ENCODE measurements at regions not wholly inside any gene's neighbourhood (a gene's known extent, or its start where the extent isn't known, plus 50 kb on each side); places are given as distances from the start of the nearest gene placed in this dataset.

- Mint-ChIP-seq H3K4me3 (no peak overlapping the region), H3K27me3 (no peaks in the 10 kb centered on the region), H3K4me1 (no peaks in the 10 kb centered on the region), H3K9me3 (peaks cover 0 to 3% of the 10 kb centered on the region in 2 donors), H3K36me3 (no peaks in the 10 kb centered on the region), H3K27ac (no peak overlapping the region)
- no peak for DNase-seq
- ATAC-seq (replicated peaks): no peak
Observed at GRCh38 chr12:40569626-40570179, 122.5 kb upstream of the CNTN1 start.

DNA sequence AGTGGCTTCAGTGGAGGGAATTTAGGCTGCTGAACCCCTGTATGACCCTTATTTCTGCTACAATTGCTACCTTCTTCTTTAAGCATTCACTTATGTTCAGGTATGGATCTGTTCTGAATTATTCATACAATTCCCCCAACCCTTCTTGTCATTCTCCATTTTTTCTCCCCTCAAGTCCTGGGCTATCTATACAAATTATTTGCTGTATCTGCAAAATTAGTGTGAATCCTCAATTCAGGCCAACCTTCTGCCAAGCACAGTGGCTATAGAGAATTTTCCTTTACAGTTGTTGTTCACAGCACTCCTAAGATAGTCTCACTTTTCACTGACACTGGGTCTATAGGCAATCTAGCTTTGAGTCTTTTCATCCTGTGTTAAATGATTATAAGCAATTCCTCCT is 119.2 kb upstream of the CNTN1 start:
- DNase-seq (no peak), ATAC-seq (replicated peaks) (no peak)
- Mint-ChIP-seq H3K9me3 (peaks cover 3 to 6% of the 10 kb centered on the region in 2 donors), H3K36me3 (no peaks in the 10 kb centered on the region), H3K27ac (no peak overlapping the region), H3K4me1 (no peaks in the 10 kb centered on the region), H3K27me3 (no peaks in the 10 kb centered on the region), H3K4me3 (no peak overlapping the region)

DNA sequence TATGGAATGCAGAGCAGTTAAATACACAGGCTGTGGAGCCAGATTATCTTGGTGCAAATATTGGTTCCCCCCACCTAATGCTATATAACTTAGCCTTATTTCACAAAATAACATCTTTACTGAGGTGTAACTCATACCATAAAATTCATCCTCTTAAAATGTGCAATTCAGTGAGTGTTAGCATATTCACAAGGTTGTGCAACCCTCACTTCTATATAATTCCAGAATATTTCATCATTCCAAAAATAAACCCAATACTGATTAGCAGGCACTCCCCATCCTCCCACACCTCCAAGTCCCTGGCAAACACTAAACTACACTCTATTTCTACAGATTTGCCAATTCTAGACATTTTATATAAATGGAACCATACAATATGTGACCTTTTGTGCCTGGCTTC is 116.3 kb upstream of the CNTN1 start:
- ATAC-seq (replicated peaks) (no peak), DNase-seq (no peak)
- Mint-ChIP-seq H3K36me3 (peaks cover 0 to under 1% of the 10 kb centered on the region in 2 donors), H3K4me1 (no peaks in the 10 kb centered on the region), H3K4me3 (no peak overlapping the region), H3K27me3 (no peaks in the 10 kb centered on the region), H3K27ac (no peak overlapping the region), H3K9me3 (peaks cover 4 to 14% of the 10 kb centered on the region in 2 donors)

DNA sequence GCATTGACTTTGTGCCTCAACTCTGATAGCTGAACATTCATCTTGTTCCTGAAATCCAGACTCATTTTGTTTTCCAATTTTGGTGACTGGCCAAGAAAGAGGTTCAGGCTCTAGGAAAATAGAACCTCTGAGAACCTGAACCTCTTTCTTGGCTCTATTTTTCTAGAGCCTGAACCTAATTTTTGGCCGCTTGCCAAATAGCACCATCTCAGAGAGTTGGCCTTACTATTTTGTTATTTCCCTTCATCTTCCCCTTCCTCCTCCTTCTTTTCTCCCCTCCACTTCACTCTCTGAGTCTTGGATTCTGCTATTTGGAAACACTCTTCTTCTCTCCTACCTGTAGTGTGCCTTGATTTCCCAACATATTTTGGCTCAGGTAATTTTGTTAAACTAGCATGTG is 114.4 kb upstream of the CNTN1 start:
- ATAC-seq (replicated peaks) (no peak), DNase-seq (no peak)
- H3K4me1 Mint-ChIP-seq: no peaks in the 10 kb centered on the region
- H3K27ac Mint-ChIP-seq: no peak overlapping the region
- peaks cover 14 to 30% of the 10 kb centered on the region in 2 donors for H3K9me3 Mint-ChIP-seq
- no peaks in the 10 kb centered on the region for H3K27me3 Mint-ChIP-seq
- no peak overlapping the region for H3K4me3 Mint-ChIP-seq
- H3K36me3 Mint-ChIP-seq: peaks cover 2 to 5% of the 10 kb centered on the region in 2 donors

DNA sequence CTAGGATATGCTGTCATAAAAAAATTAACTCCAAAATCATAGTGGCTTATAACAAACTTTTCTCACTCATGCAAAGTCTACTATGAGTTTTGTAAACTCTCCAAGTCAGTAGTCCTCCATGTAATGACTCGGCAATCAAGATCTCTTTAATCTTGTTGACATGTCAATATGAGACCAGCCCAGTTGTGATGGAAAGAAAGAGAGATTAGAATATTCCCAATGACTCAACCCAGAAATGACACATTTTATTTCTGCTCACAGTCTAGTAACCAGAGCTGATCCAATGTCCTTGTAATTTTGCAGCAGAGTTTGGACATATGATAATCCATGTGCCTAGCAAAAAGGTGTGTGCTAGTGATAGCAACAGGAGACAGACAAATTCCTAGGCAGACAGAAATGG is 112.6 kb upstream of the CNTN1 start:
- ATAC-seq (replicated peaks) (no peak), DNase-seq (no peak)
- H3K27me3 Mint-ChIP-seq: no peaks in the 10 kb centered on the region
- H3K4me3 Mint-ChIP-seq: no peak overlapping the region
- no peak overlapping the region for H3K27ac Mint-ChIP-seq
- peaks cover 14 to 30% of the 10 kb centered on the region in 2 donors for H3K9me3 Mint-ChIP-seq
- no peaks in the 10 kb centered on the region for H3K4me1 Mint-ChIP-seq
- peaks cover 2 to 5% of the 10 kb centered on the region in 2 donors for H3K36me3 Mint-ChIP-seq

GRCh38 chr12:40580346-40580745 is 111.9 kb upstream of the CNTN1 start:
- Mint-ChIP-seq H3K9me3 (peaks cover 14 to 30% of the 10 kb centered on the region in 2 donors), H3K36me3 (peaks cover 2 to 5% of the 10 kb centered on the region in 2 donors), H3K27me3 (no peaks in the 10 kb centered on the region), H3K4me1 (no peaks in the 10 kb centered on the region), H3K4me3 (no peak overlapping the region), H3K27ac (no peak overlapping the region)
- ATAC-seq (replicated peaks) (no peak), DNase-seq (no peak)

DNA sequence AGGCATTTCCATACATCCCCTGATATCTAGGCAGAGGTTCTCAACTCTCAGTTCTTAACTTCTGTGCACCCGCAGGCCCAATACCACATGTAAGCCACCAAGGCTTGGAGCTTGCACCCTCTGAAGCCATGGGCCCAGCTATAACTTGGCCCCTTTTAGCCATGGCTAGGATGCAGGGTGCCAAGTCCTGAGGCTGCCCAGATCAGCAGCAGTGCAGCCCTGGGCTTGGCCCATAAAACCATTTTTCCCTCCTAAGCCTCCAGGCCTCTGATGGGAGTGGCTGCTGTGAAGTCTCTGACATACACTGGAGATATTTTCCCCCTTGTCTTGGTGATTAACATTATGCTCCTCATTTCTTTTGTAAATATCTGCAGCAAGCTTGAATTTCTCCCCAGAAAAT is 110.3 kb upstream of the CNTN1 start:
- Mint-ChIP-seq H3K27ac (no peak overlapping the region), H3K9me3 (peaks cover 15 to 30% of the 10 kb centered on the region in 2 donors), H3K4me1 (no peaks in the 10 kb centered on the region), H3K36me3 (peaks cover 2 to 5% of the 10 kb centered on the region in 2 donors), H3K27me3 (no peaks in the 10 kb centered on the region), H3K4me3 (no peak overlapping the region)
- ATAC-seq (replicated peaks) (no peak), DNase-seq (no peak)

- Mint-ChIP-seq H3K4me3 (no peak overlapping the region), H3K4me1 (no peaks in the 10 kb centered on the region), H3K36me3 (peaks cover 2 to 5% of the 10 kb centered on the region in 2 donors), H3K27ac (no peak overlapping the region), H3K9me3 (peaks cover 18 to 24% of the 10 kb centered on the region in 2 donors), H3K27me3 (no peaks in the 10 kb centered on the region)
- no peak for ATAC-seq (replicated peaks)
- no peak for DNase-seq
Observed at GRCh38 chr12:40583743-40584142, 108.5 kb upstream of the CNTN1 start.

DNA sequence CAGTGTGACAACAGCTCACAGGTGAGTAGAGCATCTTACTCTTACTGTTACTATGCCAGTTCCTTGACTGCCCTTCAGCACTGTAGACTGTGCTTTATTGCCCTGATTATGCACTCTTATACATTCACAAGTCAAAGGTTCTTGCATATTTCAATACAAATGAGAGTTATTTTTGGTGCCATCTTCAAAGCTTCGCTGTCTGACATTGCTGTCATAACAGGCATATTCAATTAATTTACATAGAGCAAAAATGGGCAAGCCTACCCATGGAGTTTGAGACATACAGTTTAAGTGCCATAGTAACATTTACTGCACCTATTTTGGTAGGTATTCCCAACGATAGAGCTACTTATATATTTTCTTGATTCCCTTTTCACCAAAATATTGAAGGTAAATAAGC is 107.5 kb upstream of the CNTN1 start:
- DNase-seq (no peak), ATAC-seq (replicated peaks) (no peak)
- Mint-ChIP-seq H3K27ac (no peak overlapping the region), H3K9me3 (peaks cover 25 to 33% of the 10 kb centered on the region in 2 donors), H3K4me3 (no peak overlapping the region), H3K27me3 (no peaks in the 10 kb centered on the region), H3K4me1 (no peaks in the 10 kb centered on the region), H3K36me3 (peaks cover 2 to 5% of the 10 kb centered on the region in 2 donors)

GRCh38 chr12:40586823-40587222 is 105.4 kb upstream of the CNTN1 start:
- no peak overlapping the region for H3K27ac Mint-ChIP-seq
- ATAC-seq (replicated peaks): no peak
- no peak overlapping the region for H3K4me3 Mint-ChIP-seq
- peaks cover 0 to 5% of the 10 kb centered on the region in 2 donors for H3K36me3 Mint-ChIP-seq
- H3K27me3 Mint-ChIP-seq: no peaks in the 10 kb centered on the region
- no peak for DNase-seq
- peaks cover 24% of the 10 kb centered on the region in 2 donors for H3K9me3 Mint-ChIP-seq
- H3K4me1 Mint-ChIP-seq: no peaks in the 10 kb centered on the region

DNA sequence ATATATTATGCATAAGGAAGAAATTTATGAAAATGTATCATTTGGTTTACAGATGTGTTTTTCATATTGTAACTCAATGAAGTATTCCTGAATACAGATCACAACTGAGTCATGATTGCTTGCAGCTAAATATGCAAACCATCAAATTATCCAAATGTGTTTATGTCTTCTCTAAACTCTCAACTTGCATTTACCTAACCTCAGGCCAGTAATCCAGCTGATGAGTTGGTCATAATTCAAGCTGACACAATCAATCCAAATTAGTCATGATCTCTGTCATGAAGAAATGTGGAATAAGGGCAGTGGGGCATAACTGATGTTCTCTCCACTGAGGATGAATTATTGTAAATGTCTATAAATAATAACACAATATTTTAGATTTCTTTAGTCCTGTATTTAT is 104.8 kb upstream of the CNTN1 start:
- peaks cover 19 to 23% of the 10 kb centered on the region in 2 donors for H3K9me3 Mint-ChIP-seq
- peaks cover 0 to 2% of the 10 kb centered on the region in 2 donors for H3K36me3 Mint-ChIP-seq
- H3K27me3 Mint-ChIP-seq: no peaks in the 10 kb centered on the region
- H3K4me3 Mint-ChIP-seq: no peak overlapping the region
- H3K4me1 Mint-ChIP-seq: no peaks in the 10 kb centered on the region
- DNase-seq: no peak
- ATAC-seq (replicated peaks): no peak
- H3K27ac Mint-ChIP-seq: no peak overlapping the region

GRCh38 chr12:40587970-40588369 is 104.3 kb upstream of the CNTN1 start:
- no peaks in the 10 kb centered on the region for H3K27me3 Mint-ChIP-seq
- DNase-seq: no peak
- H3K4me3 Mint-ChIP-seq: no peak overlapping the region
- H3K4me1 Mint-ChIP-seq: no peaks in the 10 kb centered on the region
- no peak for ATAC-seq (replicated peaks)
- peaks cover 16 to 20% of the 10 kb centered on the region in 2 donors for H3K9me3 Mint-ChIP-seq
- no peaks in the 10 kb centered on the region for H3K36me3 Mint-ChIP-seq
- no peak overlapping the region for H3K27ac Mint-ChIP-seq

- ATAC-seq (replicated peaks) (no peak), DNase-seq (no peak)
- H3K27me3 Mint-ChIP-seq: no peaks in the 10 kb centered on the region
- H3K4me3 Mint-ChIP-seq: no peak overlapping the region
- no peak overlapping the region for H3K27ac Mint-ChIP-seq
- H3K9me3 Mint-ChIP-seq: peaks cover 3 to 7% of the 10 kb centered on the region in 2 donors
- H3K36me3 Mint-ChIP-seq: no peaks in the 10 kb centered on the region
- no peaks in the 10 kb centered on the region for H3K4me1 Mint-ChIP-seq
Observed at GRCh38 chr12:40597133-40597532, 95.1 kb upstream of the CNTN1 start.

DNA sequence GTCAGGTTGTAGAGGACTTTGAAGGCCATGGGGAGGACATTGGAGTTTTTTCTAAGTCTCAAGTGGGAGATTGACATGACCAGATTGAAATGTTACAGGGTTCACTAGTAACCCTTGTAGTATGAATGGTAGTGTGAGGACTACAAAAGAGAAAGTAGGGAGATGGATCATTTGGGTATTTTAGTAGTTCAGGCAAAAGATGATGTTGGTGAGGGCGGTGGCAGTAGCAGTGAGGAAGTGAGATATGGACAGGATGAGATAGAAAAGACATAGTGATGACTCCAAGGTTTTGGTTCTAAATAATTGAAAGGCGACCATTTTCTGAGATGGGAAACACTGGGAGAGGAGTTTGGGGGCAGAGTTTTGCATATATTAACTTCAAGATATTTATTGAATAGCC is 94.2 kb upstream of the CNTN1 start:
- Mint-ChIP-seq H3K27me3 (no peaks in the 10 kb centered on the region), H3K4me1 (no peaks in the 10 kb centered on the region), H3K9me3 (peaks cover 3 to 5% of the 10 kb centered on the region in 2 donors), H3K4me3 (no peak overlapping the region), H3K27ac (no peak overlapping the region), H3K36me3 (no peaks in the 10 kb centered on the region)
- DNase-seq (no peak), ATAC-seq (replicated peaks) (no peak)

GRCh38 chr12:40602562-40602961 is 89.7 kb upstream of the CNTN1 start:
- Mint-ChIP-seq H3K9me3 (peaks cover 4 to 6% of the 10 kb centered on the region in 2 donors), H3K27ac (no peak overlapping the region), H3K4me3 (no peak overlapping the region), H3K36me3 (no peaks in the 10 kb centered on the region), H3K27me3 (no peaks in the 10 kb centered on the region), H3K4me1 (no peaks in the 10 kb centered on the region)
- DNase-seq (no peak), ATAC-seq (replicated peaks) (no peak)

DNA sequence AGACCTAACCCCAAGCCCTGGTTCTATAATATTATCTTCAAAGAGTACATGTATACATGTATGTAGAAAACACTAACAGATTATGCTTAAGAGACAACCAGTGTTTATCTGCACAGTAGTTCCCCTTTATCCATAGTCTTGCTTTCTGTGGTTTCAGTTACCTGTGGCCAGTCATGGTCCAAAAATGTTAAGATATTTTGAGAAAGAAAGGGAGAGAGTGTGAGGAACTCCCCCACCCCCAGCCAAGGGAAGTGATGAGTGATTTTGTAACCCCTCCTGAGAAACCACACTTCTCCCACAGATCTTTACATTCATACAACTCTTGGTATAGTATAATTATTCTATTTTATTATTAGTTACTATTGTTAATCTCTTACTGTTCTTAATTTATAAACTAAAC is 77.3 kb upstream of the CNTN1 start:
- ATAC-seq (replicated peaks): peak; percentile 85 to 89
- peaks cover 3 to 6% of the 10 kb centered on the region in 2 donors for H3K4me1 Mint-ChIP-seq
- peaks cover 0 to 4% of the 10 kb centered on the region in 2 donors for H3K27me3 Mint-ChIP-seq
- peaks cover 0 to 1% of the 10 kb centered on the region in 2 donors for H3K9me3 Mint-ChIP-seq
- peak; percentile 21 for DNase-seq
- no peak overlapping the region for H3K27ac Mint-ChIP-seq
- no peaks in the 10 kb centered on the region for H3K36me3 Mint-ChIP-seq
- no peak overlapping the region for H3K4me3 Mint-ChIP-seq

All from stimulated activated naive B cell treated with anti-CD40 and anti-IgM and Interleukin-4, amounts not matched to agents 10 μg/mL and 1 μg/mL and 100 μg/mL, for 72 hours (primary cell).